Spleen (tissue), 11 donors: ENCODE measurements at regions not wholly inside any gene's neighbourhood (a gene's known extent, or its start where the extent isn't known, plus 50 kb on each side); places are given as distances from the start of the nearest gene placed in this dataset.

Source experiments
- DNase-seq: peaks from one replicate; pipeline ENCODE4 v3.0.0-alpha.2; 2020
- H3K27ac ChIP-seq, 8 donors: fragments of 200-600 bp; sonication (generic) in 7 of 8; 1 replicate in 4 of 8; 2 replicates in 4 of 8; pipeline versions ENCODE4 v1.5.0 to v1.8.0; 2016 to 2021; ENCODE audit warnings: inconsistent platforms in 4 of 8, mild to moderate bottlenecking in 4 of 8, moderate library complexity in 1 of 8
- H3K27me3 ChIP-seq, 7 donors: fragments of 200-600 bp; sonication (generic) in 6 of 7; replicated peaks in 1 of 7; 1 replicate in 4 of 7; 2 replicates in 3 of 7; pipeline versions ENCODE4 v1.5.0 to v1.8.0; 2016 to 2021; ENCODE audit warnings: inconsistent platforms in 3 of 7, mild to moderate bottlenecking in 1 of 7
- H3K36me3 ChIP-seq, 6 donors: fragments of 200-600 bp; sonication (generic) in 5 of 6; 1 replicate in 4 of 6; 2 replicates in 2 of 6; pipeline versions ENCODE4 v1.5.0 to v1.8.0; 2016 to 2021; ENCODE audit warnings: inconsistent platforms in 2 of 6
- H3K4me1 ChIP-seq, 6 donors: fragments of 200-600 bp; sonication (generic) in 5 of 6; 1 replicate in 3 of 6; 2 replicates in 3 of 6; pipeline versions ENCODE4 v1.5.0 to v1.8.0; 2016 to 2021; ENCODE audit warnings: inconsistent platforms in 3 of 6
- H3K4me3 ChIP-seq, 8 donors: fragments of 200-600 bp; sonication (generic) in 7 of 8; 1 replicate in 4 of 8; 2 replicates in 4 of 8; pipeline versions ENCODE4 v1.5.0 to v1.8.0; 2016 to 2021; ENCODE audit warnings: inconsistent platforms in 4 of 8, mild to moderate bottlenecking in 4 of 8, moderate library complexity in 2 of 8
- H3K9me3 ChIP-seq, 8 donors: fragments of 200-600 bp; sonication (generic) in 7 of 8; 1 replicate in 4 of 8; 2 replicates in 4 of 8; pipeline versions ENCODE4 v1.5.0 to v1.8.0; 2016 to 2021; ENCODE audit warnings: inconsistent platforms in 4 of 8
- POLR2A ChIP-seq, 3 donors: fragments of 450-650 bp; IDR thresholded peaks; one replicate each; pipeline ENCODE4 v1.5.1; 2017; ENCODE audit warnings: antibody characterized with exemption in 3 of 3, mild to moderate bottlenecking in 1 of 3
- POLR2AphosphoS5 ChIP-seq, 3 donors: sonication (generic); formaldehyde crosslinking; IDR thresholded peaks; one replicate each; pipeline ENCODE4 v1.5.1; 2017; ENCODE audit warnings: antibody characterized with exemption in 3 of 3
- WGBS, 5 donors: extraction: QIAGEN DNeasy Blood & Tissue Kit in 3 of 5; methylation state at CpG; one replicate each; pipeline versions ENCODE4 v1.1.5 to v1.1.7; 2013 to 2018; 5-methylcytosine and 5-hydroxymethylcytosine counted together
- intact Hi-C: fragments of 100-400 bp; cut with DNase I; formaldehyde crosslinking; loops from one replicate; pipeline ENCODE4 v1.15.0; 2023; ENCODE audit warnings: low total_unique reads
- TF ChIP-seq, protein P1 (sequence below), 11 experiments: fragments of 200-600 bp in 7 of 11; fragments of 450-650 bp in 4 of 11; sonication (generic) in 4 of 11; IDR thresholded peaks in 8 of 11; conservative IDR thresholded peaks in 3 of 11; 1 replicate in 7 of 11; 2 replicates in 4 of 11; pipeline versions ENCODE4 v1.4.0 to v1.8.0; 2016 to 2021; ENCODE audit warnings: antibody characterized with exemption in 11 of 11, inconsistent platforms in 4 of 11, mild to moderate bottlenecking in 1 of 11
- donor health status: healthy with polysubstance abuse.
- donor health status: DM: no; HTN: no; CAD: no; lungs with moderate emphysema.
- donor health status: DM: no; HTN: no; CAD: no.
- donor health status: Bipolar disorder and iron deficiency.
- donor health status: healthy.
- donor health status: DM: no; HTN: no; CAD: no.
- donor health status: DM: yes; HTN: yes; CAD: no.

DNA sequence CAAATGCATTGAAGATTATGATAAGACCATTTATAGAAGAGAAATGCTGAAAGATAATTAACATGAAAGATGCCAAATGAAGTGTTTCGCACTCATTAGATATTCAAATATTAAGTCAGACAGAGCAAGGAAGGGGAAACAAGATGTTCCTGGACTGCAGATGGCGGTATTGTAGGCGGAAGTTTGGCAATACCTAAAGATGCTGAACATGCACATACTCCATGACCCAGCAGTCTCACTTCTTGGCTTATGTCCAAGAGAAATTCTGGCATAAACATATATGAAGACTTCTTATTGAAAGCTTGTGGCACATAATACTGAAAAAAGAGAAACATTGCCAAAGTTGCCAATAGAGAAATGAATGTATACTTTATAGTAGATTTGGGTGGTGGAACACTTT is 325.4 kb upstream of the SEMA3C start:
- TF ChIP-seq POLR2A (IDR thresholded peaks at IDR 0.05): no peak
- TF ChIP-seq, protein P1, sequence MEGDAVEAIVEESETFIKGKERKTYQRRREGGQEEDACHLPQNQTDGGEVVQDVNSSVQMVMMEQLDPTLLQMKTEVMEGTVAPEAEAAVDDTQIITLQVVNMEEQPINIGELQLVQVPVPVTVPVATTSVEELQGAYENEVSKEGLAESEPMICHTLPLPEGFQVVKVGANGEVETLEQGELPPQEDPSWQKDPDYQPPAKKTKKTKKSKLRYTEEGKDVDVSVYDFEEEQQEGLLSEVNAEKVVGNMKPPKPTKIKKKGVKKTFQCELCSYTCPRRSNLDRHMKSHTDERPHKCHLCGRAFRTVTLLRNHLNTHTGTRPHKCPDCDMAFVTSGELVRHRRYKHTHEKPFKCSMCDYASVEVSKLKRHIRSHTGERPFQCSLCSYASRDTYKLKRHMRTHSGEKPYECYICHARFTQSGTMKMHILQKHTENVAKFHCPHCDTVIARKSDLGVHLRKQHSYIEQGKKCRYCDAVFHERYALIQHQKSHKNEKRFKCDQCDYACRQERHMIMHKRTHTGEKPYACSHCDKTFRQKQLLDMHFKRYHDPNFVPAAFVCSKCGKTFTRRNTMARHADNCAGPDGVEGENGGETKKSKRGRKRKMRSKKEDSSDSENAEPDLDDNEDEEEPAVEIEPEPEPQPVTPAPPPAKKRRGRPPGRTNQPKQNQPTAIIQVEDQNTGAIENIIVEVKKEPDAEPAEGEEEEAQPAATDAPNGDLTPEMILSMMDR (IDR thresholded peaks at IDR 0.05 in 8 of 11, conservative IDR thresholded peaks at IDR 0.05 in 3 of 11): no peak
- no peak for TF ChIP-seq POLR2AphosphoS5 (IDR thresholded peaks at IDR 0.05)
- no peak overlapping the region for H3K4me3 ChIP-seq

DNA sequence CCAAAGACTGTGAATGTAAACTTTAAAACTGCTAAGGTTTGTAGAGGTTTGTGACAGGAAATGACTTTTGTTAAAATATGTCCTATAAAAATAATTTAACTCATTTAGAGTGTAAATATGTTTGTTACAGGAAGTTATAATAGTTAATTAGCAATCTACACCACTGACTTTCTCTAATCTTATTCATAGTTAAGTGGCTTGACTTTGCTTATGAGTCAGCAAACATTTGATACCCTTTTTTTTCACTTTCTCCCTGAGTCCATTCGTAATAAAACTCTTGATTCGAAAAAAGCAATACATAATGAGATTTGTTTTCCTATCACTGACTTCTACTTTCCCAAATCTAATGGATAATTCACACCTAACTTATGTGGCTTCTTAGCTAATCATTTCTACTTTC is 317.7 kb upstream of the SEMA3C start:
- TF ChIP-seq POLR2AphosphoS5 (IDR thresholded peaks at IDR 0.05) (no peak), POLR2A (IDR thresholded peaks at IDR 0.05) (no peak)
- TF ChIP-seq, protein P1 (IDR thresholded peaks at IDR 0.05 in 8 of 11, conservative IDR thresholded peaks at IDR 0.05 in 3 of 11): no peak
- intact Hi-C loops: no loop called here
- H3K4me1 ChIP-seq: no peaks in the 10 kb centered on the region
- no peak overlapping the region for H3K27ac ChIP-seq
- peaks cover 0 to 6% (median 0%) of the 10 kb centered on the region in 8 donors for H3K9me3 ChIP-seq
- H3K4me3 ChIP-seq: no peak overlapping the region
- H3K36me3 ChIP-seq: no peaks in the 10 kb centered on the region
- 58 to 79% (median 72%) methylated on average over 2 of the region's 2 CpGs for whole genome bisulfite sequencing, 5 donors
- DNase-seq: no peak
- H3K27me3 ChIP-seq: no peaks in the 10 kb centered on the region

More for the DNA sequence above, 325.4 kb upstream of the SEMA3C start:
- peaks cover 0 to 9% (median 5%) of the 10 kb centered on the region in 8 donors for H3K9me3 ChIP-seq
- intact Hi-C loops: no loop called here
- no peak overlapping the region for H3K27ac ChIP-seq
- no peak for DNase-seq
- no peaks in the 10 kb centered on the region for H3K27me3 ChIP-seq
- 77 to 93% (median 83%) methylated on average over 3 of the region's 3 CpGs for WGBS, 5 donors
- H3K4me1 ChIP-seq: no peaks in the 10 kb centered on the region
- no peaks in the 10 kb centered on the region for H3K36me3 ChIP-seq

DNA sequence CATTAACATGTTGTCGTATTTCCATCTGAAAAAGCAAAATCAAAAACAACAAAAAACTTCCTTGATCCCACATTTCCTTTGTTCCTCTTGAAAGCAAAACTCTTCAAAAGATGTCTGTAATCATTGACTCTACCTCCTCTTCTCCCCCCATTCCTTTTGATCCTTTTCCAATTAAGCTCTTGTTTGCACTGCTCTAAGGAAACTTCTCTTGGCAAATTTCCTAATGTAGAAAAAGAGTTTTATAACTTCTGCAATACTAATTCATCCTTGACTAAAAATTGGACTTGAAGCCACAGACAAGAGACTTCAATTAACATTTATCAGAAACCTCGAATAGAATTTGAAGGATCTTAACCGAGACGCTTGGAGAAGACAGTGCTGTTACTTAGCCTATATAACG is 317.1 kb upstream of the SEMA3C start:
- intact Hi-C loops: no loop called here
- Histone ChIP-seq H3K4me1 (no peaks in the 10 kb centered on the region), H3K27me3 (no peaks in the 10 kb centered on the region), H3K27ac (no peak overlapping the region), H3K4me3 (no peak overlapping the region), H3K36me3 (no peaks in the 10 kb centered on the region), H3K9me3 (peaks cover 0 to 6% (median 0%) of the 10 kb centered on the region in 8 donors)
- TF ChIP-seq POLR2A (IDR thresholded peaks at IDR 0.05): no peak
- TF ChIP-seq POLR2AphosphoS5 (IDR thresholded peaks at IDR 0.05): no peak
- TF ChIP-seq, protein P1 (IDR thresholded peaks at IDR 0.05 in 8 of 11, conservative IDR thresholded peaks at IDR 0.05 in 3 of 11): no peak
- 62 to 81% (median 80%) methylated on average over 5 of the region's 5 CpGs for WGBS, 5 donors
- DNase-seq: no peak

DNA sequence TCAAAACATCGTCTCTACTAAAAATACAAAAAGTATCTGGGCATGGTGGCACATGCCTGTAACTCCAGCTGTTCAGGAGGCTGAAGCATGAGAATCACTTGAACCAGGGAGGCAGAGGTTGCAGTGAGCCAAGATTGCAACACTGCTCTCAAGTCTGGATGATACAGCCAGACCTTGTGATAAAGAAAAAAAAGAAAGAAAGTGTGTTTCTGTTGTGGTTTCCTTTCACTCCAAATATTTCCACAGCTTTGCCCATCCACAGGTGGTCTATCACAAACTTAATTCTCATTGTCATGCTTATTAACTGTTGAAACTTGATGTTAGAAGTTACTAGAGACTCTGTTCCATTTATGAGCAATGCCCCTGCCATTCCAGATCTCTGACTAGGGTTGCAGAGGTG is 316.0 kb upstream of the SEMA3C start:
- Histone ChIP-seq H3K4me1 (no peaks in the 10 kb centered on the region), H3K36me3 (no peaks in the 10 kb centered on the region), H3K9me3 (peaks cover 0 to 6% (median 0%) of the 10 kb centered on the region in 8 donors), H3K27me3 (no peaks in the 10 kb centered on the region), H3K27ac (no peak overlapping the region), H3K4me3 (no peak overlapping the region)
- no peak for DNase-seq
- TF ChIP-seq, protein P1 (IDR thresholded peaks at IDR 0.05 in 8 of 11, conservative IDR thresholded peaks at IDR 0.05 in 3 of 11): no peak
- TF ChIP-seq POLR2A (IDR thresholded peaks at IDR 0.05): no peak
- intact Hi-C loops: no loop called here
- 50 to 71% (median 69%) methylated on average over 1 of the region's 1 CpG for WGBS, 5 donors
